GM23338 (cell line): ENCODE measurements at regions not wholly inside any gene's neighbourhood (a gene's known extent, or its start where the extent isn't known, plus 50 kb on each side); places are given as distances from the start of the nearest gene placed in this dataset.

ENCODE experiments used
- EZH2 ChIP-seq: fragments of 200-600 bp; sonication (generic); IDR thresholded peaks from one replicate; pipeline ENCODE4 v1.8.0; 2017; ENCODE audit warnings: antibody characterized with exemption, mild to moderate bottlenecking, low read depth; ENCODE audit not compliant: unreplicated experiment
- EZH2phosphoT487 ChIP-seq: fragments of 200-600 bp; sonication (generic); IDR thresholded peaks from one replicate; pipeline ENCODE4 v1.8.1; 2018; ENCODE audit warnings: antibody characterized with exemption; ENCODE audit not compliant: unreplicated experiment
- POLR2AphosphoS5 ChIP-seq: IDR thresholded peaks from 2 replicates; pipeline ENCODE4 v1.6.1; 2016; ENCODE audit warnings: antibody characterized with exemption, low read depth
- STAT1 ChIP-seq: IDR thresholded peaks from one replicate; pipeline ENCODE4 v1.6.1; 2016; ENCODE audit warnings: antibody characterized with exemption; ENCODE audit not compliant: unreplicated experiment
- ZNF114 ChIP-seq: fragments of 250-450 bp; sonication (Bioruptor Pico); IDR thresholded peaks from 2 replicates; pipeline ENCODE4 v1.5.0; 2020; ENCODE audit warnings: mild to moderate bottlenecking, moderate library complexity
- TF ChIP-seq, protein P1 (sequence below): fragments of 250-450 bp; sonication (Bioruptor Pico); IDR thresholded peaks from 2 replicates; pipeline ENCODE4 v1.5.0; 2020; ENCODE audit warnings: mild to moderate bottlenecking, moderate library complexity
- TF ChIP-seq, protein P2 (sequence below): IDR thresholded peaks from one replicate; pipeline ENCODE4 v1.6.1; 2018; ENCODE audit warnings: antibody characterized with exemption; ENCODE audit not compliant: unreplicated experiment

DNA sequence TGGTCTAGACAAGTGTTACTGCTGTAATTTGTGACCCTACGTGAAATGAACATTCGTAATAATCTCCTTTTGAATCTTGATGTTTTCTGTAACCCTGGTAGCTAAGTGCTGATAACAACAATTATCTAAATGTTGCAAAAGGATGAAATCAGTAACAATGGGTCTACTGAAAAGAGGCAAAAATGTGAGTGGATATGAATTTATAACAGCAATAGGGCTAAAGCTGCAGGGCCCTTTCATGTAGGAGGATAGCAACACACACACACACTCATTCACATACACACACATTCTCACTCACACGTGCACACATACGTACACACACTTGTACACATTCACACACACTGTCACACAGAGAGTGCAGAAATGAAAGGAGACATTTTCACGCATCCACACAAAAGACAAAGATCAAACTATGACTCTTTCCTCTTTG, 200.8 kb upstream of the NEBL start (continued):
- TF ChIP-seq, protein P1, sequence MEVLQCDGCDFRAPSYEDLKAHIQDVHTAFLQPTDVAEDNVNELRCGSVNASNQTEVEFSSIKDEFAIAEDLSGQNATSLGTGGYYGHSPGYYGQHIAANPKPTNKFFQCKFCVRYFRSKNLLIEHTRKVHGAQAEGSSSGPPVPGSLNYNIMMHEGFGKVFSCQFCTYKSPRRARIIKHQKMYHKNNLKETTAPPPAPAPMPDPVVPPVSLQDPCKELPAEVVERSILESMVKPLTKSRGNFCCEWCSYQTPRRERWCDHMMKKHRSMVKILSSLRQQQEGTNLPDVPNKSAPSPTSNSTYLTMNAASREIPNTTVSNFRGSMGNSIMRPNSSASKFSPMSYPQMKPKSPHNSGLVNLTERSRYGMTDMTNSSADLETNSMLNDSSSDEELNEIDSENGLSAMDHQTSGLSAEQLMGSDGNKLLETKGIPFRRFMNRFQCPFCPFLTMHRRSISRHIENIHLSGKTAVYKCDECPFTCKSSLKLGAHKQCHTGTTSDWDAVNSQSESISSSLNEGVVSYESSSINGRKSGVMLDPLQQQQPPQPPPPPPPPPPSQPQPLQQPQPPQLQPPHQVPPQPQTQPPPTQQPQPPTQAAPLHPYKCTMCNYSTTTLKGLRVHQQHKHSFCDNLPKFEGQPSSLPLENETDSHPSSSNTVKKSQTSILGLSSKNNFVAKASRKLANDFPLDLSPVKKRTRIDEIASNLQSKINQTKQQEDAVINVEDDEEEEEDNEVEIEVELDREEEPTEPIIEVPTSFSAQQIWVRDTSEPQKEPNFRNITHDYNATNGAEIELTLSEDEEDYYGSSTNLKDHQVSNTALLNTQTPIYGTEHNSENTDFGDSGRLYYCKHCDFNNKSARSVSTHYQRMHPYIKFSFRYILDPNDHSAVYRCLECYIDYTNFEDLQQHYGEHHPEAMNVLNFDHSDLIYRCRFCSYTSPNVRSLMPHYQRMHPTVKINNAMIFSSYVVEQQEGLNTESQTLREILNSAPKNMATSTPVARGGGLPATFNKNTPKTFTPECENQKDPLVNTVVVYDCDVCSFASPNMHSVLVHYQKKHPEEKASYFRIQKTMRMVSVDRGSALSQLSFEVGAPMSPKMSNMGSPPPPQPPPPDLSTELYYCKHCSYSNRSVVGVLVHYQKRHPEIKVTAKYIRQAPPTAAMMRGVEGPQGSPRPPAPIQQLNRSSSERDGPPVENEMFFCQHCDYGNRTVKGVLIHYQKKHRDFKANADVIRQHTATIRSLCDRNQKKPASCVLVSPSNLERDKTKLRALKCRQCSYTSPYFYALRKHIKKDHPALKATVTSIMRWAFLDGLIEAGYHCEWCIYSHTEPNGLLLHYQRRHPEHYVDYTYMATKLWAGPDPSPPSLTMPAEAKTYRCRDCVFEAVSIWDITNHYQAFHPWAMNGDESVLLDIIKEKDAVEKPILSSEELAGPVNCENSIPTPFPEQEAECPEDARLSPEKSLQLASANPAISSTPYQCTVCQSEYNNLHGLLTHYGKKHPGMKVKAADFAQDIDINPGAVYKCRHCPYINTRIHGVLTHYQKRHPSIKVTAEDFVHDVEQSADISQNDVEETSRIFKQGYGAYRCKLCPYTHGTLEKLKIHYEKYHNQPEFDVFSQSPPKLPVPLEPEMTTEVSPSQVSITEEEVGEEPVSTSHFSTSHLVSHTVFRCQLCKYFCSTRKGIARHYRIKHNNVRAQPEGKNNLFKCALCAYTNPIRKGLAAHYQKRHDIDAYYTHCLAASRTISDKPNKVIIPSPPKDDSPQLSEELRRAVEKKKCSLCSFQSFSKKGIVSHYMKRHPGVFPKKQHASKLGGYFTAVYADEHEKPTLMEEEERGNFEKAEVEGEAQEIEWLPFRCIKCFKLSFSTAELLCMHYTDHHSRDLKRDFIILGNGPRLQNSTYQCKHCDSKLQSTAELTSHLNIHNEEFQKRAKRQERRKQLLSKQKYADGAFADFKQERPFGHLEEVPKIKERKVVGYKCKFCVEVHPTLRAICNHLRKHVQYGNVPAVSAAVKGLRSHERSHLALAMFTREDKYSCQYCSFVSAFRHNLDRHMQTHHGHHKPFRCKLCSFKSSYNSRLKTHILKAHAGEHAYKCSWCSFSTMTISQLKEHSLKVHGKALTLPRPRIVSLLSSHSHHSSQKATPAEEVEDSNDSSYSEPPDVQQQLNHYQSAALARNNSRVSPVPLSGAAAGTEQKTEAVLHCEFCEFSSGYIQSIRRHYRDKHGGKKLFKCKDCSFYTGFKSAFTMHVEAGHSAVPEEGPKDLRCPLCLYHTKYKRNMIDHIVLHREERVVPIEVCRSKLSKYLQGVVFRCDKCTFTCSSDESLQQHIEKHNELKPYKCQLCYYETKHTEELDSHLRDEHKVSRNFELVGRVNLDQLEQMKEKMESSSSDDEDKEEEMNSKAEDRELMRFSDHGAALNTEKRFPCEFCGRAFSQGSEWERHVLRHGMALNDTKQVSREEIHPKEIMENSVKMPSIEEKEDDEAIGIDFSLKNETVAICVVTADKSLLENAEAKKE = no peak
- TF ChIP-seq STAT1 = no peak
- TF ChIP-seq EZH2 = no peak
- TF ChIP-seq, protein P2, sequence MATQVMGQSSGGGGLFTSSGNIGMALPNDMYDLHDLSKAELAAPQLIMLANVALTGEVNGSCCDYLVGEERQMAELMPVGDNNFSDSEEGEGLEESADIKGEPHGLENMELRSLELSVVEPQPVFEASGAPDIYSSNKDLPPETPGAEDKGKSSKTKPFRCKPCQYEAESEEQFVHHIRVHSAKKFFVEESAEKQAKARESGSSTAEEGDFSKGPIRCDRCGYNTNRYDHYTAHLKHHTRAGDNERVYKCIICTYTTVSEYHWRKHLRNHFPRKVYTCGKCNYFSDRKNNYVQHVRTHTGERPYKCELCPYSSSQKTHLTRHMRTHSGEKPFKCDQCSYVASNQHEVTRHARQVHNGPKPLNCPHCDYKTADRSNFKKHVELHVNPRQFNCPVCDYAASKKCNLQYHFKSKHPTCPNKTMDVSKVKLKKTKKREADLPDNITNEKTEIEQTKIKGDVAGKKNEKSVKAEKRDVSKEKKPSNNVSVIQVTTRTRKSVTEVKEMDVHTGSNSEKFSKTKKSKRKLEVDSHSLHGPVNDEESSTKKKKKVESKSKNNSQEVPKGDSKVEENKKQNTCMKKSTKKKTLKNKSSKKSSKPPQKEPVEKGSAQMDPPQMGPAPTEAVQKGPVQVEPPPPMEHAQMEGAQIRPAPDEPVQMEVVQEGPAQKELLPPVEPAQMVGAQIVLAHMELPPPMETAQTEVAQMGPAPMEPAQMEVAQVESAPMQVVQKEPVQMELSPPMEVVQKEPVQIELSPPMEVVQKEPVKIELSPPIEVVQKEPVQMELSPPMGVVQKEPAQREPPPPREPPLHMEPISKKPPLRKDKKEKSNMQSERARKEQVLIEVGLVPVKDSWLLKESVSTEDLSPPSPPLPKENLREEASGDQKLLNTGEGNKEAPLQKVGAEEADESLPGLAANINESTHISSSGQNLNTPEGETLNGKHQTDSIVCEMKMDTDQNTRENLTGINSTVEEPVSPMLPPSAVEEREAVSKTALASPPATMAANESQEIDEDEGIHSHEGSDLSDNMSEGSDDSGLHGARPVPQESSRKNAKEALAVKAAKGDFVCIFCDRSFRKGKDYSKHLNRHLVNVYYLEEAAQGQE = no peak
- TF ChIP-seq EZH2phosphoT487 = no peak
- TF ChIP-seq POLR2AphosphoS5 = no peak
- no peak for TF ChIP-seq ZNF114 (CRISPR knock-in tag)
